B cell (primary cell): ENCODE measurements at regions not wholly inside any gene's neighbourhood (a gene's known extent, or its start where the extent isn't known, plus 50 kb on each side); places are given as distances from the start of the nearest gene placed in this dataset.

Source experiments
- ATAC-seq: fragments of 200-7000 bp; cut with Tn5 transposase; one replicate; pipeline ENCODE4 v1.10.0; 2021; ENCODE audit warnings: low read depth, mild to moderate bottlenecking, moderate number of reproducible peaks, moderate library complexity
- CTCF ChIA-PET: fragments of 350-600 bp; sonication (Branson Sonifier 250); formaldehyde crosslinking; loops from one replicate; lab custom pipeline; 2021; ENCODE audit warnings: antibody characterized with exemption, inconsistent platforms; lab: Charles Lee
- POLR2A ChIA-PET: fragments of 350-600 bp; sonication (Branson Sonifier 250); formaldehyde crosslinking; loops from one replicate; lab custom pipeline; 2021; ENCODE audit warnings: antibody characterized with exemption; lab: Charles Lee
- DNase-seq: peaks from one replicate; pipeline ENCODE4 v3.0.0; 2013
- H2AFZ ChIP-seq: 2 replicates; pipeline ENCODE4 v1.6.1; 2012; ENCODE audit warnings: mild to moderate bottlenecking, low read depth, low read length; ENCODE audit not compliant: insufficient read depth, poor library complexity, severe bottlenecking
- H3K27ac ChIP-seq, 2 donors: 1 replicate in 1 of 2; 2 replicates in 1 of 2; pipeline ENCODE4 v1.5.1; 2012 to 2013; ENCODE audit warnings: low read length in 2 of 2, mild to moderate bottlenecking in 2 of 2, moderate library complexity in 1 of 2
- H3K27me3 ChIP-seq, 4 experiments: fragments of 200-600 bp in 1 of 4; sonication (generic) in 1 of 4; replicated peaks in 1 of 4; 1 replicate in 2 of 4; 2 replicates in 2 of 4; pipeline versions ENCODE4 v1.6.1 to v1.7.0; 2013 to 2016; ENCODE audit warnings: low read length in 3 of 4, mild to moderate bottlenecking in 2 of 4, mixed read lengths in 1 of 4, moderate library complexity in 1 of 4; ENCODE audit not compliant: insufficient read depth in 4 of 4, control insufficient read depth in 3 of 4; ENCODE audit errors: control extremely low read depth in 1 of 4
- H3K36me3 ChIP-seq, 2 experiments: replicated peaks in 1 of 2; 1 replicate in 1 of 2; 2 replicates in 1 of 2; pipeline versions ENCODE4 v1.6.1 to v1.7.1; 2013; ENCODE audit warnings: low read length in 1 of 2; ENCODE audit not compliant: insufficient read depth in 2 of 2, control insufficient read depth in 1 of 2; ENCODE audit errors: control extremely low read depth in 1 of 2, extremely low read depth in 1 of 2
- H3K4me1 ChIP-seq, 2 donors: fragments of 200-600 bp in 1 of 2; sonication (generic) in 1 of 2; 1 replicate in 1 of 2; 2 replicates in 1 of 2; pipeline versions ENCODE4 v1.5.1 to v1.6.1; 2013 to 2017; ENCODE audit warnings: low read length in 2 of 2; ENCODE audit not compliant: control insufficient read depth in 2 of 2, insufficient read depth in 2 of 2
- H3K4me2 ChIP-seq: replicated peaks from 2 replicates; pipeline ENCODE3; 2012; ENCODE audit warnings: mild to moderate bottlenecking, low read depth, low read length; ENCODE audit not compliant: poor library complexity, severe bottlenecking
- H3K4me3 ChIP-seq, 5 experiments: fragments of 200-600 bp in 1 of 5; sonication (generic) in 1 of 5; 1 replicate in 3 of 5; 2 replicates in 2 of 5; pipeline versions ENCODE4 v1.5.1 to v1.7.0; 2011 to 2016; ENCODE audit warnings: low read length in 4 of 5, mild to moderate bottlenecking in 4 of 5, low read depth in 2 of 5, control low read depth in 1 of 5, moderate library complexity in 1 of 5; ENCODE audit not compliant: insufficient read depth in 1 of 5; ENCODE audit errors: control extremely low read depth in 1 of 5, extremely low read depth in 1 of 5
- H3K79me2 ChIP-seq: fragments of 200-600 bp; sonication (generic); one replicate; pipeline ENCODE4 v1.6.0; 2016; ENCODE audit warnings: low read length; ENCODE audit not compliant: control insufficient read depth, insufficient read depth
- H3K9ac ChIP-seq: fragments of 200-600 bp; sonication (generic); 2 replicates; pipeline ENCODE4 v1.6.1; 2017; ENCODE audit warnings: mild to moderate bottlenecking, low read length, moderate library complexity
- H3K9me3 ChIP-seq, 3 donors: one replicate each; pipeline versions ENCODE4 v1.6.1 to v1.7.1; 2013; ENCODE audit warnings: low read length in 2 of 3; ENCODE audit not compliant: control insufficient read depth in 2 of 3, insufficient read depth in 1 of 3; ENCODE audit errors: control extremely low read depth in 1 of 3
- H4K20me1 ChIP-seq: 2 replicates; pipeline ENCODE4 v1.6.0; 2012; ENCODE audit warnings: mild to moderate bottlenecking, low read length; ENCODE audit not compliant: insufficient read depth, control insufficient read depth, poor library complexity, severe bottlenecking
- H3K27ac Mint-ChIP-seq: one replicate; pipeline ENCODE4 v1.8.0; 2021; ENCODE audit warnings: mixed read lengths
- H3K27me3 Mint-ChIP-seq: one replicate; pipeline ENCODE4 v1.8.0; 2021; ENCODE audit warnings: mixed read lengths
- H3K4me1 Mint-ChIP-seq: one replicate; pipeline ENCODE4 v1.8.0; 2021; ENCODE audit warnings: mixed read lengths
- H3K4me3 Mint-ChIP-seq: one replicate; pipeline ENCODE4 v1.8.0; 2021; ENCODE audit warnings: mixed read lengths
- H3K9me3 Mint-ChIP-seq: one replicate; pipeline ENCODE4 v1.8.0; 2022; ENCODE audit warnings: mixed read lengths; ENCODE audit not compliant: insufficient read depth
- EZH2 ChIP-seq: IDR thresholded peaks from 2 replicates; pipeline ENCODE4 v1.6.1; 2012; ENCODE audit warnings: borderline replicate concordance, low read depth, mild to moderate bottlenecking, moderate library complexity, low read length; ENCODE audit not compliant: insufficient read depth, poor library complexity, severe bottlenecking
- WGBS: methylation state at CpG from one replicate; pipeline ENCODE4 v1.1.5; 2013; ENCODE audit warnings: missing lambda C conversion rate; ENCODE audit not compliant: insufficient coverage; 5-methylcytosine and 5-hydroxymethylcytosine counted together
- intact Hi-C: fragments of 100-400 bp; cut with micrococcal nuclease; formaldehyde crosslinking; loops from one replicate; pipeline ENCODE4 v1.10.0; 2022
- TF ChIP-seq, protein P1 (sequence below): fragments of 200-600 bp; IDR thresholded peaks from one replicate; pipeline ENCODE4 v1.8.0; 2022; ENCODE audit warnings: antibody characterized with exemption, mild to moderate bottlenecking

DNA sequence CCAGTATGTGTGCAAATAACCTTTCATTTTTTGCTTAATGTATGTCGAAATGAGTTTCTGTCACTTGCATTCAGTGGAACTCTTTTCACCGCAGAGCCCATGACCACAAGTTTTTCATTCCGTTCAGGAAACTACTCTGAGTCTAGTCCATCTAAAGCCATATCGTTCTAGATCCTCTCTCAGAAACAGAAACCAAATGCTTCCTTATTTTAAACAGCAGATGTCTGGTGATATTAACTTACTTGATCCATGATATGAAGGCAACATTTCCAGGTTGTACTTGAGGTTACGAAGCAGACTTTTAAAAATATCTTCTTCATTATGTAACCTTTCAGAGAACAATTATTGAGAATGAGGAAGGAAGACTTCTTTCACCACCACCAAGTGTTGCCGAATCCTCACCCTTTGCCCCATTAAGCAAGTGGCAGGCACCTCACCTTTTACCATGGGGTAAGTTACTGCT lies 72.4 kb upstream of the GNAQ start:
- ChIA-PET CTCF (no interaction called here), POLR2A (no interaction called here)
- H4K20me1 ChIP-seq, result no peaks in the 10 kb centered on the region
- TF ChIP-seq, protein P1, sequence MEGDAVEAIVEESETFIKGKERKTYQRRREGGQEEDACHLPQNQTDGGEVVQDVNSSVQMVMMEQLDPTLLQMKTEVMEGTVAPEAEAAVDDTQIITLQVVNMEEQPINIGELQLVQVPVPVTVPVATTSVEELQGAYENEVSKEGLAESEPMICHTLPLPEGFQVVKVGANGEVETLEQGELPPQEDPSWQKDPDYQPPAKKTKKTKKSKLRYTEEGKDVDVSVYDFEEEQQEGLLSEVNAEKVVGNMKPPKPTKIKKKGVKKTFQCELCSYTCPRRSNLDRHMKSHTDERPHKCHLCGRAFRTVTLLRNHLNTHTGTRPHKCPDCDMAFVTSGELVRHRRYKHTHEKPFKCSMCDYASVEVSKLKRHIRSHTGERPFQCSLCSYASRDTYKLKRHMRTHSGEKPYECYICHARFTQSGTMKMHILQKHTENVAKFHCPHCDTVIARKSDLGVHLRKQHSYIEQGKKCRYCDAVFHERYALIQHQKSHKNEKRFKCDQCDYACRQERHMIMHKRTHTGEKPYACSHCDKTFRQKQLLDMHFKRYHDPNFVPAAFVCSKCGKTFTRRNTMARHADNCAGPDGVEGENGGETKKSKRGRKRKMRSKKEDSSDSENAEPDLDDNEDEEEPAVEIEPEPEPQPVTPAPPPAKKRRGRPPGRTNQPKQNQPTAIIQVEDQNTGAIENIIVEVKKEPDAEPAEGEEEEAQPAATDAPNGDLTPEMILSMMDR, result no peak
- no peak for TF ChIP-seq EZH2
- no peaks in the 10 kb centered on the region for H3K36me3 ChIP-seq
- intact Hi-C loops, result no loop called here
- peak overlapping the region; percentile 33 for H3K4me3 Mint-ChIP-seq
- ATAC-seq (no peak), DNase-seq (peak; percentile 42)
- H3K4me1 ChIP-seq, result peaks cover 9 to 11% of the 10 kb centered on the region in 2 donors
- H3K27me3 ChIP-seq, result peaks cover 0 to 21% (median 6%) of the 10 kb centered on the region in 4 experiments
- no peak overlapping the region for H3K9ac ChIP-seq
- H3K4me2 ChIP-seq, result peak overlapping the region; percentile 35
- peaks cover 16% of the 10 kb centered on the region for H3K4me1 Mint-ChIP-seq
- peaks cover 0 to 18% (median 5%) of the 10 kb centered on the region in 3 donors for H3K9me3 ChIP-seq
- no peak overlapping the region for H2AFZ ChIP-seq
- H3K79me2 ChIP-seq, result no peaks in the 10 kb centered on the region
- H3K9me3 Mint-ChIP-seq, result no peaks in the 10 kb centered on the region
- WGBS, result 0% methylated on average over 1 of the region's 6 CpGs
- peak overlapping the region in 1 of 5 experiments; percentile 9 for H3K4me3 ChIP-seq
- H3K27me3 Mint-ChIP-seq, result peaks cover 43% of the 10 kb centered on the region
- H3K27ac Mint-ChIP-seq, result no peak overlapping the region
- H3K27ac ChIP-seq, result no peak overlapping the region

DNA sequence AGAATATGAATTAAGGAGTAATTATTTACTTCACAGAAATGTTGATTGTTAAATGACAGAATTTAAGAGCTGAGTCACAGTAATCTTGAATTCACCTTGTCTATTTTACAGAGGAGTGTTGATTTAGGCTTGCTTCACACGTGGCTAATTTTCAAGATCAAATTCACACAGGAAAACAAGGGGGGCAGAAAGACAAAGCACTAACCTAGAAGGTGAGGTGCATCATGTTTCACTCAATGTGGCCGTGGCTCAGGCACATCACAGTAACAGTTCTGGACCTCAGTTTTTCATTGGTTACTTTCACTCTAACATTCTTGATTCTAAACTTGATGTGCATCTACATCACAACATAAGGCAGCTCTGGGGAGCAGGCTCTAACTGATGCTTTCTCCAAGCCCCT lies 69.6 kb upstream of the GNAQ start:
- Mint-ChIP-seq H3K4me1 (peaks cover 22% of the 10 kb centered on the region), H3K27ac (no peak overlapping the region), H3K9me3 (no peaks in the 10 kb centered on the region), H3K27me3 (peaks cover 39% of the 10 kb centered on the region), H3K4me3 (no peak overlapping the region)
- no peaks in the 10 kb centered on the region for H4K20me1 ChIP-seq
- no peak overlapping the region for H3K27ac ChIP-seq
- 57% methylated on average over 2 of the region's 2 CpGs for WGBS
- peaks cover 16 to 22% of the 10 kb centered on the region in 2 donors for H3K4me1 ChIP-seq
- ATAC-seq (no peak), DNase-seq (no peak)
- H3K27me3 ChIP-seq, result peaks cover 0 to 17% (median 5%) of the 10 kb centered on the region in 4 experiments
- H3K9ac ChIP-seq, result no peak overlapping the region
- no peaks in the 10 kb centered on the region for H3K79me2 ChIP-seq
- no peak for TF ChIP-seq EZH2
- TF ChIP-seq, protein P1, result no peak
- ChIA-PET CTCF (interaction anchor here (0.9 kb wide), 1 partner anchor 9 kb away, joined by 4 read pairs; no protein-coding TSS in a partner anchor), POLR2A (no interaction called here)
- intact Hi-C loops, result no loop called here
- no peaks in the 10 kb centered on the region for H3K36me3 ChIP-seq
- H3K4me3 ChIP-seq, result no peak overlapping the region
- H3K4me2 ChIP-seq, result no peak overlapping the region
- no peak overlapping the region for H2AFZ ChIP-seq
- peaks cover 0 to 3% (median 0%) of the 10 kb centered on the region in 3 donors for H3K9me3 ChIP-seq
